Parathyroid adenoma (tissue), 2 donors: ENCODE measurements at regions not wholly inside any gene's neighbourhood (a gene's known extent, or its start where the extent isn't known, plus 50 kb on each side); places are given as distances from the start of the nearest gene placed in this dataset.
"Not testable (repeated sequence)": the region's sequence is repeated elsewhere in the genome, so short reads cannot be mapped to it uniquely, and the experiment has no call there.

Experiments
- H2AFZ ChIP-seq: fragments of 300-600 bp; sonication (generic); one replicate; pipeline ENCODE4 v1.7.0; 2017; ENCODE audit warnings: antibody characterized with exemption, mild to moderate bottlenecking
- H3K27ac ChIP-seq: fragments of 300-600 bp; sonication (generic); one replicate; pipeline ENCODE4 v1.7.0; 2017
- H3K27me3 ChIP-seq: fragments of 300-600 bp; sonication (generic); one replicate; pipeline ENCODE4 v1.7.0; 2017; ENCODE audit warnings: low read length; ENCODE audit not compliant: control insufficient read depth, insufficient read depth
- H3K36me3 ChIP-seq: fragments of 300-600 bp; sonication (generic); one replicate; pipeline ENCODE4 v1.7.0; 2017; ENCODE audit warnings: low read length; ENCODE audit not compliant: control insufficient read depth, insufficient read depth
- H3K4me1 ChIP-seq: fragments of 300-600 bp; sonication (generic); one replicate; pipeline ENCODE4 v1.7.0; 2017; ENCODE audit warnings: control low read depth
- H3K4me2 ChIP-seq: fragments of 300-600 bp; sonication (generic); one replicate; pipeline ENCODE4 v1.7.0; 2017; ENCODE audit warnings: low read length
- H3K4me3 ChIP-seq: fragments of 300-600 bp; sonication (generic); one replicate; pipeline ENCODE4 v1.7.0; 2017; ENCODE audit warnings: low read depth, low read length
- H3K79me2 ChIP-seq: fragments of 300-600 bp; sonication (generic); one replicate; pipeline ENCODE4 v1.7.0; 2017; ENCODE audit warnings: control low read depth
- H3K9ac ChIP-seq: fragments of 300-600 bp; sonication (generic); one replicate; pipeline ENCODE4 v1.7.0; 2017; ENCODE audit warnings: mild to moderate bottlenecking
- H3K9me3 ChIP-seq: fragments of 300-600 bp; sonication (generic); one replicate; pipeline ENCODE4 v1.7.0; 2017; ENCODE audit warnings: low read length; ENCODE audit not compliant: control insufficient read depth
- TF ChIP-seq, protein P1 (sequence below): fragments of 300-600 bp; sonication (generic); IDR thresholded peaks from one replicate; pipeline ENCODE4 v1.7.0; 2017; ENCODE audit warnings: antibody characterized with exemption, mild to moderate bottlenecking
- donor health status: primary hyperparathyroidism.

DNA sequence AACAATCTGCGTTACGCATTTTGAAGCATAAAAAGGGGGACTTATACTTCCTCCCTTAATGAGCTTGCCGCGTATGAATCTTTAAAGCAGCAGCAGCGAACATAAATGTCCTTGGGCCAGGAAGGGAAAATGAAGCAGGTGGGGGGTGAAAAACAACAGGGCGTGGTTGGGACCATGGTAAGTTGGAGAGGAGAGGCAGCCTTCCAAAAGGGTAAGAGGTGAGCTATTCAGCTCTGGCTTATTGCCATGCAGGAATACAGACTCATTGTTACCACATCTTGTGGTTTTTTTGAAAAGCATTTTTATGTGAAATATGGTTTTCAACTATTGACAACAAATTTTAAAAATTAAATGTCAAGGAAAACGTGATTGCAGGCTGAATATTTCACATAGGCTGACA is 710.7 kb upstream of the FAM241A start:
- no peak overlapping the region for H3K4me2 ChIP-seq
- no peak overlapping the region for H3K9ac ChIP-seq
- no peaks in the 10 kb centered on the region for H3K9me3 ChIP-seq
- H3K4me3 ChIP-seq: no peak overlapping the region
- TF ChIP-seq, protein P1, sequence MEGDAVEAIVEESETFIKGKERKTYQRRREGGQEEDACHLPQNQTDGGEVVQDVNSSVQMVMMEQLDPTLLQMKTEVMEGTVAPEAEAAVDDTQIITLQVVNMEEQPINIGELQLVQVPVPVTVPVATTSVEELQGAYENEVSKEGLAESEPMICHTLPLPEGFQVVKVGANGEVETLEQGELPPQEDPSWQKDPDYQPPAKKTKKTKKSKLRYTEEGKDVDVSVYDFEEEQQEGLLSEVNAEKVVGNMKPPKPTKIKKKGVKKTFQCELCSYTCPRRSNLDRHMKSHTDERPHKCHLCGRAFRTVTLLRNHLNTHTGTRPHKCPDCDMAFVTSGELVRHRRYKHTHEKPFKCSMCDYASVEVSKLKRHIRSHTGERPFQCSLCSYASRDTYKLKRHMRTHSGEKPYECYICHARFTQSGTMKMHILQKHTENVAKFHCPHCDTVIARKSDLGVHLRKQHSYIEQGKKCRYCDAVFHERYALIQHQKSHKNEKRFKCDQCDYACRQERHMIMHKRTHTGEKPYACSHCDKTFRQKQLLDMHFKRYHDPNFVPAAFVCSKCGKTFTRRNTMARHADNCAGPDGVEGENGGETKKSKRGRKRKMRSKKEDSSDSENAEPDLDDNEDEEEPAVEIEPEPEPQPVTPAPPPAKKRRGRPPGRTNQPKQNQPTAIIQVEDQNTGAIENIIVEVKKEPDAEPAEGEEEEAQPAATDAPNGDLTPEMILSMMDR: no peak
- H3K36me3 ChIP-seq: no peaks in the 10 kb centered on the region
- no peaks in the 10 kb centered on the region for H3K79me2 ChIP-seq
- no peaks in the 10 kb centered on the region for H3K27me3 ChIP-seq
- H2AFZ ChIP-seq: no peak overlapping the region
- no peak overlapping the region for H3K27ac ChIP-seq
- no peaks in the 10 kb centered on the region for H3K4me1 ChIP-seq

DNA sequence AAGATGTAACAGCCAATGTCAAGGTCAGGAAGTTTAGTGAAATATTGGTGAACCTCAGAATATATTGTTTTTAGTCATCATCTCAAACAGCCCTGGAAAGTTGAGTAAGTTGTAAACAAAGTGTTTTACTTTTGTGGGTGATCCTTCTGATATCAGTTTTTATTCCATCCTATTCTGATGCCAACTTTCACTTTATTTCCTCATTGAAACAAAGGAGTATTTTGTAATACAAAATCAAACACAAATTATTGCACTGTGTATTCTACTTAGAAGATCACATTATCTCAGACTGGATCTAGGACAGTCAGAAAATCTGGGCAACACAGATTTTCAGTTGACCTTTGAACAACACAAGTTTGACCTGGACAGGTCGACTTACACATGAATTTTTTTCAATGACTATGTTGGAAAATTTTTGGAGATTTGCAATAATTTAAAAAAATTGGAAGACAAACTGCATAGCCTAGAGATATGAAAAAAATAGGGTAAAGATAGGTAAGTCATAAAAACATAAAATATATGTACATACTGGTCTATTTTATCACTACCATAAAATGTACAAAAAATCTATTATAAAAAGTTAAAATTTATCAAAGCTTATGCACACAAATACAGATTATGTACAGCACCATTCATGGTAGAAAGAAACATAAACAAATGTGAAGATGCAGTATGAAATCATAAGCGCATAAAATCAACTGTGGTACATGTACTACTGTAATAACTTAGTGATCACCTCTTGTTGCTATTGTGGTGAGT is 709.1 kb upstream of the FAM241A start:
- Histone ChIP-seq H3K4me3 (no peak overlapping the region), H3K9me3 (no peaks in the 10 kb centered on the region), H3K27ac (no peak overlapping the region), H3K4me1 (no peaks in the 10 kb centered on the region), H3K4me2 (no peak overlapping the region), H3K79me2 (no peaks in the 10 kb centered on the region), H2AFZ (no peak overlapping the region), H3K27me3 (no peaks in the 10 kb centered on the region), H3K36me3 (no peaks in the 10 kb centered on the region), H3K9ac (no peak overlapping the region)
- TF ChIP-seq, protein P1: no peak

DNA sequence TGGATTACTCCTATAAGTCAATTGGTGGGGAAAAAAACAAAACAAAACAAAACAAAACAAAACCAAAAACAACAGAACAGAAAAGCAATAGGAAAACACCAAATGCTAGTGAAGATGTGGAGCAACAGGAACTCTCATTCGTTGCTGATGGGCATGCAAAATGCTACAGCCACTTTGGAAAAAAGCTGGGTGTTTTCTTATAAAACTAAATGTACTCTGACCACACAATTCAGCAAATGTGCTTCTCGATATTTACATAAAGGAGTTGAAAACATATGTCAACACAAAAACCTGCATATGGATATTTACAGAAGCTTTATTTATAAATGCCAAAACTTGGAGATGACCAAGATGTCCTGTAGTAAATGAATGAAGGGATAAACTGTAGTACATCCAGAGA is 703.6 kb upstream of the FAM241A start:
- Histone ChIP-seq H3K4me1 (no peaks in the 10 kb centered on the region), H3K4me3 (no peak overlapping the region), H3K27me3 (no peaks in the 10 kb centered on the region), H3K9ac (no peak overlapping the region), H3K79me2 (no peaks in the 10 kb centered on the region), H3K36me3 (no peaks in the 10 kb centered on the region), H3K27ac (no peak overlapping the region), H3K9me3 (no peaks in the 10 kb centered on the region), H2AFZ (no peak overlapping the region), H3K4me2 (no peak overlapping the region)
- TF ChIP-seq, protein P1: no peak

DNA sequence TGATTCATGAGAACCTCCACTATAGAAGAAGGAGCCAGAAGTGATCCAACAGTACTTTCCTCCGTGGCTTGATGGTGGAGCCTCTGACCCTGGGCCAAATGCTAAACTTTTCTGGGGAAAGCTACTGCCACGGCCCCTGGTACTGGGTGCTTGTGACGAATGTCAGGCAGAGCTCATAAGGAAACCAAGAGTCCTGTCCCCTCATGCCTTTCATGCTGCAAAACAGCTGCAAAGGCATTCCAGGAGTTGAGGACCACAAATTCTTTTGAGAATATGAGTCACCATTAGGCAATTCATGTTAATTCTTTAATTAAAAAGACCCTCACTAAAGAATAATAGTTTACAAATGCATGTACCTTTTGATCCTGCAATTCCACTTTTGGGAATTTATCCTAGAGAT is 700.4 kb upstream of the FAM241A start:
- H3K27me3 ChIP-seq, H2AFZ ChIP-seq, H3K9me3 ChIP-seq, H3K4me3 ChIP-seq, H3K9ac ChIP-seq, H3K79me2 ChIP-seq, H3K36me3 ChIP-seq, H3K4me2 ChIP-seq, H3K4me1 ChIP-seq, H3K27ac ChIP-seq: not testable (repeated sequence)

DNA sequence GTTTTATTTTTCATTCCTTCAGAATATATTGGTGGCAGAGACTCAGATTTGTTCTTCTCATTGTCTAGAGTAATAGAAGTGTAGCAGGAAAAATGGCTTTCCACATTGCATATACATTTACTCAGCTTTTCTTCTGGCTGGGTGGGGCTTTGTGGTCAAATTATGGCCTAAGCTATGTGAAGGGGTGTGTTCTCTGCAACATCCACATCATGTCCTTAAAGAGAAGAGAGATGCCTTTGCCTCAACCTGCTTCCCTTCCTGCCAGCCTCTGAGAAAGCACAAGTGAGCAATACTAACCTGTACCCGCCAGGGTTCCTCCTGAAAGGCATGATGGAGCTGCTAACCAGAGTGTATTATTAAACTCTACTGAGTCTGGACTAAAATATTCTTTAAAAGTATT is 695.6 kb upstream of the FAM241A start:
- Histone ChIP-seq H2AFZ (no peak overlapping the region), H3K4me2 (no peak overlapping the region), H3K9ac (no peak overlapping the region), H3K27me3 (no peaks in the 10 kb centered on the region), H3K79me2 (no peaks in the 10 kb centered on the region), H3K9me3 (no peaks in the 10 kb centered on the region), H3K4me3 (no peak overlapping the region), H3K4me1 (no peaks in the 10 kb centered on the region), H3K27ac (no peak overlapping the region), H3K36me3 (no peaks in the 10 kb centered on the region)
- TF ChIP-seq, protein P1: no peak
